Spleen (tissue), 7 donors: ENCODE measurements at regions not wholly inside any gene's neighbourhood (a gene's known extent, or its start where the extent isn't known, plus 50 kb on each side); places are given as distances from the start of the nearest gene placed in this dataset.

Experiments used
- POLR2A ChIP-seq, 3 donors: fragments of 450-650 bp; IDR thresholded peaks; one replicate each; pipeline ENCODE4 v1.5.1; 2017; ENCODE audit warnings: antibody characterized with exemption in 3 of 3, mild to moderate bottlenecking in 1 of 3
- POLR2AphosphoS5 ChIP-seq, 3 donors: sonication (generic); formaldehyde crosslinking; IDR thresholded peaks; one replicate each; pipeline ENCODE4 v1.5.1; 2017; ENCODE audit warnings: antibody characterized with exemption in 3 of 3
- TF ChIP-seq, protein P1 (sequence below), 11 experiments: fragments of 200-600 bp in 7 of 11; fragments of 450-650 bp in 4 of 11; sonication (generic) in 4 of 11; IDR thresholded peaks in 8 of 11; conservative IDR thresholded peaks in 3 of 11; 1 replicate in 7 of 11; 2 replicates in 4 of 11; pipeline versions ENCODE4 v1.4.0 to v1.8.0; 2016 to 2021; ENCODE audit warnings: antibody characterized with exemption in 11 of 11, inconsistent platforms in 4 of 11, mild to moderate bottlenecking in 1 of 11
- donor health status: DM: no; HTN: no; CAD: no; lungs with moderate emphysema.
- donor health status: DM: no; HTN: no; CAD: no.
- donor health status: DM: no; HTN: no; CAD: no.

DNA sequence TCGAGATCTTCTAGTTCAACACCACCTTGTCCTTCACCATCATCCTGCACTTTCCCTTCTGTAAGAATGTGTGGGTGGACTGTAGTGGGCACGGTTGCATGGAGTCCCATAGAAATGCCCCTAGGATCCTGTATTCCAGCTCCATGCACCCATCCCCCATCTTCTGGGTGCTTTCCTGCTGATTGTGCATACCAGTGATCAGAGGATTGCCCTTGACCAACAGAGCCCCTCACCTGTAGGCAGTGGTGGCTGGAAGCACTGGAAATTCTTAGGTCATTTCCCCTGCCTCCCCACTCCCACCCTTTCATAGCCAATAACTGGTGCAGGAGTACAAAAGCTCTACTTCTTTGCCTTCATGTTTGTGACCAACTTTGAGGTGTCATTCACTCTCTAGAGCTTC is 213.4 kb upstream of the ARSJ start:
- TF ChIP-seq, protein P1, sequence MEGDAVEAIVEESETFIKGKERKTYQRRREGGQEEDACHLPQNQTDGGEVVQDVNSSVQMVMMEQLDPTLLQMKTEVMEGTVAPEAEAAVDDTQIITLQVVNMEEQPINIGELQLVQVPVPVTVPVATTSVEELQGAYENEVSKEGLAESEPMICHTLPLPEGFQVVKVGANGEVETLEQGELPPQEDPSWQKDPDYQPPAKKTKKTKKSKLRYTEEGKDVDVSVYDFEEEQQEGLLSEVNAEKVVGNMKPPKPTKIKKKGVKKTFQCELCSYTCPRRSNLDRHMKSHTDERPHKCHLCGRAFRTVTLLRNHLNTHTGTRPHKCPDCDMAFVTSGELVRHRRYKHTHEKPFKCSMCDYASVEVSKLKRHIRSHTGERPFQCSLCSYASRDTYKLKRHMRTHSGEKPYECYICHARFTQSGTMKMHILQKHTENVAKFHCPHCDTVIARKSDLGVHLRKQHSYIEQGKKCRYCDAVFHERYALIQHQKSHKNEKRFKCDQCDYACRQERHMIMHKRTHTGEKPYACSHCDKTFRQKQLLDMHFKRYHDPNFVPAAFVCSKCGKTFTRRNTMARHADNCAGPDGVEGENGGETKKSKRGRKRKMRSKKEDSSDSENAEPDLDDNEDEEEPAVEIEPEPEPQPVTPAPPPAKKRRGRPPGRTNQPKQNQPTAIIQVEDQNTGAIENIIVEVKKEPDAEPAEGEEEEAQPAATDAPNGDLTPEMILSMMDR (IDR thresholded peaks at IDR 0.05 in 8 of 11, conservative IDR thresholded peaks at IDR 0.05 in 3 of 11): no peak
- TF ChIP-seq POLR2AphosphoS5 (IDR thresholded peaks at IDR 0.05): no peak
- no peak for TF ChIP-seq POLR2A (IDR thresholded peaks at IDR 0.05)
